Dermis blood vessel endothelial cell (primary cell): ENCODE measurements at regions not wholly inside any gene's neighbourhood (a gene's known extent, or its start where the extent isn't known, plus 50 kb on each side); places are given as distances from the start of the nearest gene placed in this dataset.

ENCODE experiments used
- DNase-seq: peaks from one replicate; pipeline ENCODE4 v3.0.0; 2010

DNA sequence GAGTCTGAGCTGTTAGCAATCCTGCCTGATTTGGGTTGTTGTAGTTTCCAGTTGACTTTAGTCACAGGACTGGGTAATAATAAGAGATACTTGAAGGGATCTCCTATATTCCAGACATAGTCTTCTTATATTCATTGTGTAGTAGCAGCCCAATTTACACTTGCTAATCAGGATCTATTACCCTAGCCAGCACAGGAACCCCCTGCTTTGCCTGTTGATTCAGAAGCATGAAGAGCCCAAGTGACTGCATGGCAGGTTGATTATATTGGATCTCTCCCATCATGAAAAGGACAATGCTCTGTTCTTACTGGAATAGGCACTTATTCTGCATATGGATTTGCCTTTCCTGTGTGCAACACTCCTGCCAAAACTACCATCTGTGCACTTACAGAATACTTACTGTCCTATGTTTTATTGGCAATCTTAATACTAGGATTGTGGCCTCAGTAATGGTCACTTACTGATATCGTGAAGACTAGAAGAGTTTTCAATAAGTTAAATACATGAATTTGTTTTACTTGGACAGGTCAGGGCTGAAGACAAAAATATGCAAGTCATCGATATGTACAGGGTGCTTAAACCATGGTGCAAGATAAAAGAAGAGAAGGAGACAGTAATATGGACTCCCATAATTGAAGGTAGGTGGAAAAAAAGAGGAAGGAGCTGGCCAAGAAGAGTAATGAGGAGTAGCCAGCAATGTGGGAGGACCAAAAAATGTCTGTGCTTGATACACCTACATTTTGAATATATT lies 304.1 kb downstream of the MCTP2 start:
- DNase-seq: no peak

GRCh38 chr15:94536549-94536948 lies 305.2 kb downstream of the MCTP2 start:
- DNase-seq: no peak

DNA sequence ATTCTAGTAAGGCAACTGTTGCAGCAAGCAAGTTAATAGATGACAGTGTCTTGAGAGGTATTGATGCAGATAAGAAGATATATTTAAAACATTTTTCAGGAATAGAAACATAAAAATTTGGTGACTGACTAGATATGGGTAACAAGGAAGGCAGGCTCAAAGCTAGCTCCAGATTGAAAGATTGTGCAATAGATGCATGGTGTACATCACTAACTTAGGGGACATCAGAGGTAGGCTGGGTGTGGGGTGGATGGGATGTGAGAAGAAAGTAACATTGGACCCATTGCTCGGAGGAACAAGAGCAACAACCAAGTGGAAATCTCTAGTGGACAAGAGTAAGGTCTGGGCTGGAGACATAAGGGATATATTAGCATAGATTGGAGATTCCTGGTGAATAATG lies 306.9 kb downstream of the MCTP2 start:
- no peak for DNase-seq

DNA sequence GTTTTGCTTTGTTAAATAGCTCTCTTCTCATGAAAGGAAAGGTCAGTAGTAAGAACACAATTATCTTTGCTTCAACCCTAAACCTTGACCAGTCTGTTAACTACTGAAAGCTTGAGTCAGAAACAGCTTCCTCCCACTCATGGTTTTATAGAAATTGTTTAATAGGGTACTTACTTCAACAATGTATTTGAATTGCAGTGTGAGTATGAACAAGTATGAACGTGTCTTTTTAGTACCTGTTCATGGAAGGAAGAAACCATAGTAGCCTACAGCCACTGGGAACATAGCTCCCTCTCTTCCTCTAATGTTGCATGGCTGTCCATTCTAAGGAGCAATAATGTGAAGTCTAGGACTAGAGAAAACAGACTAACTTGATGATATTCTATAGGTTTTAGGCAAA lies 311.0 kb downstream of the MCTP2 start:
- DNase-seq: no peak

DNA sequence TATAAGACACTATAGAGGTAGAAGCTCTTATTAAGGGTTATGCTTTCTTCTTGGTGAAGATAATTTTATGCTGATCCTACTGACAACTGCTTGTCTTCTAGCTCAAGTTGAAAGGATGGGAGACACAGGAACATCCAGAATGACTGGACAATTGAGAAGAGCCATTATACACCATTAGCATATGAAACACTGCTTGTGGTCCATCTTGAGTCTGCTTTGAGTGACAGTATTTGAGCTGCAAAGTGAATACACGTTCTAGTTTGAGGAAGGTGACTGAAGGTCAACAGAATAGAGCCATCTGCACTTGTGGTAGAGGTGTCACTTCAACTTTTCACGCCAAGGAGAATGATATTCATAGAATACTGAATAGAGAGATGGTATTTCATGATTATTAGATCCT lies 315.4 kb downstream of the MCTP2 start:
- no peak for DNase-seq

DNA sequence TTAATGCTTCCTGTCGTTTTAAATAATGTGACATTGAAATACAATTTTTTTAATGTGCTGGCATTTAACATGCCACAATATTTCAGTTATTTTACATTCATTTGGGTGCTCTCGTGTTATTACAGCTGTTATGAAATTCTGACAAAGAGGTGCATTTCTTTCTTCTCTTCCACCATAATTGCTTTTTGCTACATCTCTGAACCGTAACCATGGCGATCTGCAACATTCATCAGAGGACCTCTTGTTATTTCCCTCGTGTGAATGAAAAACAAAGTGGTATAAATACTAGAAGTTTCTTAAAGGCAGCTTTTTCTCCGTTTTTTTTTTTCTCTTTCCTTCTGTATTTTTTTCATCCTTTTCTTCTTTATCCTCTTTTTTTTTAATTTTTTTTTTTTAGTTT lies 316.4 kb downstream of the MCTP2 start:
- DNase-seq: no peak

- DNase-seq: no peak
Measured at GRCh38 chr15:94555841-94556519, 324.6 kb downstream of the MCTP2 start.

- DNase-seq: no peak
Measured at GRCh38 chr15:94561036-94561689, 329.8 kb downstream of the MCTP2 start.

DNA sequence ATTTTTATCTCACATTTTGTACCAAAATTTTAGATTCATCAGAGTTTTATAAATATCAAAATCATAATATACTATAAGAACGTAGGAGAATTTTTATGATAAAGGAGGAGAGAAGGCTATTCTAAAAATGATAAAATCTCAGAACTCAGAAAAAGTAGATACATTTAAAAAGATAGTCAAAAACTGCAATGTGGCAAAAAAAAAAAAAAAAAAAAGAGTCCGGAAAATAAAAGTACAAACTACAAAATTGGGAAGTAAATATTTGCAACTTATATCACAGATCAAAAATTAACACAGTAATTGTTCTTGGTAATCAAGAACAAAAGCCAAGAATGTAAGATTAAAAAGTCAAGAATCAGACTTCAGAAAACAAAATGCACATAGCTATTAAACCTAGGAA lies 332.1 kb downstream of the MCTP2 start:
- DNase-seq: no peak

DNA sequence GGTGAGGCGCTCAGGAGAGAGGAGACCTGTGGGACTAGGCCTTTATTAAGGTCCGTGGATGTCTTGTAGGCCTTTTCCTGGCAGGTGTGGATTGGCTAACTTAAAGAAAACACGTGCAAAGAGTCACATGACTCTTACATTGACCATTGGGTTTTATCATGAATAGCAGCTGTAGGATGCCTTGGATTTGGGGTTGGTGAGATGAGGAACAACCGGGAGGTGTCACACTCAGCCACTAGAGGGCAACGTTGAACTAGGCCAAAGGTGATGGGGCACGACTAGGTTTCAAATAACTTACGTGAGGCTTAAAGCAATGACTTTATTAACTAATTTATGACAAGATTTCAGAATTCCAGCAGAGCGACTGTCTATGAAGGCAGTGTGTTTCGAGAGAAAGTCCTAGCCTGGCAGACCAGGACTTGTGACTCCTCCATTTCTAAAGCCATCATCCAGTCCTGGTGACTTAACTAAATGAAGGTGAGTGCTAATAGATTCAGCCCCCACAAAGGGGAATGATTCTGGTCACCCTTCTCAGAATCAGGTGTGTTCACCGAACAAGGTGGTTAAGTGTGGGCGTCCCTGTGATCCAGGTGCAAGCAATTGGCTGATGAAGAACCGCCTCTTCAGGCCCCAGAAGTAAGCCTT lies 345.6 kb downstream of the MCTP2 start:
- peak; percentile 61 for DNase-seq

GRCh38 chr15:94579286-94579685 lies 347.9 kb downstream of the MCTP2 start:
- DNase-seq: no peak

DNA sequence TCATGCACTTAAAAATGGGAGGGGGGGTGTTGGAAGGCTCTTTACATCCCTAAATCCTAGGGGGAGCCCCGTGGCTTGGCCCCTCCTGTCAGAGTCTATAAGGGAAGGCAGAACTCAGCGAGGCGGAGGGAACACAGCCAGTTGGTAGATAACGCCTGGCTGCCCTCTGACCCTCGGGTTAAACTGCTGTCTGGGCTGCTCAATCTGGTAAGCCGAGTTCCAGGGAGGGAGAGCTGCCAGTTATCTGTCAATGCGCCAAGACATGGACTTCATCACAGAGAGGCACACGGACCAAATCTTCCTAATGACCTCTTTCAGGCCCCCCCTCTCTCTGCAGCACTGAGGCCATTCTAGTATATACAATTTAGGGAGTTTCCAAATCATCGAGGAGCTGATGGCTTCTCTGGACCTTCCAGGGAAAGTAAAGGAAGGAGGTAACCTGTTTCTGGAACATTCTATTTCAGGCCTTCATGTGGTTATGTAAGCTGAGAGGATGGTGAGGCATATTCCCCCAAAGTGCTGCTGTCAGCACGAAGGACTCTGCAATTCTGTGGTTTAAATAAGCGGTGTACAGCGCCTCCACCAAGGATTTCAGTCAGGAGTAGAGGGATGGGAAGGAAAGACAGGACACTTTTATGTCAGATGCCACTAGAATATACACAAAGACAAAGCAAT lies 349.0 kb downstream of the MCTP2 start:
- no peak for DNase-seq

GRCh38 chr15:94582368-94582767 lies 351.0 kb downstream of the MCTP2 start:
- DNase-seq: peak; percentile 92

- DNase-seq: peak; percentile 95
Measured at GRCh38 chr15:94584833-94585244, 353.5 kb downstream of the MCTP2 start.

- DNase-seq: no peak
Measured at GRCh38 chr15:94586099-94586498, 354.7 kb downstream of the MCTP2 start.

- DNase-seq: no peak
Measured at GRCh38 chr15:94587113-94587512, 355.8 kb downstream of the MCTP2 start.

DNA sequence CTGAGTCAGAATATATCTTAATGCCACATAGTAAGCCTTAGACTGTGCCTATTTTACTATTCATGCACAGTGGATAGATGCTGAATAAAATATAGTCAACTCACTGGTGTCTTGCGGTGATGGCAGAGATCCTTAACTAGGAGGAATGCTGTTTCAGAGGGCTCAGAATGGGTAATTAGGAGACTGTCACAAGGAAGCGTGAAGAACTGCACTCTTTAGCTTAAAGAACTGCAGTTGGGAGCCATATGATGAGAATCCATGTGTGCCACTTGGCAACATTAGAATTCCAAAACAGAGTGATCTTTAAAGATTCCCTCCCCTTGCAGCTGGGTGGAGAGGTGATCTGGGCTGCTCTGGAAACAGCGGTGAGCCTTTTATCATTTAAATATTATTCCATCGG lies 357.6 kb downstream of the MCTP2 start:
- DNase-seq: no peak

GRCh38 chr15:94592495-94592894 lies 361.1 kb downstream of the MCTP2 start:
- no peak for DNase-seq

DNA sequence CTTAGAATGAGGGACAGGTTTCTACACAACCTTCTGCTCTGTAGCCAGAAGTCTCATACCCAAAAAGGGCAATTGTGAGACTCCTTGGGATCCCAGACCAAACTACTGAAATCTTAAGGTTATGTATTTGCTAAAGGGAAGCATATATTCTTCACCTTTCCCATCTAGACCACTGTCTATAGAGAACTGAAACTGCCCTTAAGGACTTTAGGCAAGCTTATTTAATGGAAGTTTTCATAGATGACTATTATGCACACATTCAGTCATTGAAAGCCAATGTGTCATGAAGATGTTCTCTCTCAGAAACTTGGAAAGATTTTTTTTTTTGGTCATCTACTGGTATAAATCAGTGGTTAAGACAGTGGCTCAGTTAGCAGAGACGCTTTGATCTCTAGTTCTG lies 365.3 kb downstream of the MCTP2 start:
- no peak for DNase-seq

- no peak for DNase-seq
Measured at GRCh38 chr15:94600505-94600904, 369.1 kb downstream of the MCTP2 start.

DNA sequence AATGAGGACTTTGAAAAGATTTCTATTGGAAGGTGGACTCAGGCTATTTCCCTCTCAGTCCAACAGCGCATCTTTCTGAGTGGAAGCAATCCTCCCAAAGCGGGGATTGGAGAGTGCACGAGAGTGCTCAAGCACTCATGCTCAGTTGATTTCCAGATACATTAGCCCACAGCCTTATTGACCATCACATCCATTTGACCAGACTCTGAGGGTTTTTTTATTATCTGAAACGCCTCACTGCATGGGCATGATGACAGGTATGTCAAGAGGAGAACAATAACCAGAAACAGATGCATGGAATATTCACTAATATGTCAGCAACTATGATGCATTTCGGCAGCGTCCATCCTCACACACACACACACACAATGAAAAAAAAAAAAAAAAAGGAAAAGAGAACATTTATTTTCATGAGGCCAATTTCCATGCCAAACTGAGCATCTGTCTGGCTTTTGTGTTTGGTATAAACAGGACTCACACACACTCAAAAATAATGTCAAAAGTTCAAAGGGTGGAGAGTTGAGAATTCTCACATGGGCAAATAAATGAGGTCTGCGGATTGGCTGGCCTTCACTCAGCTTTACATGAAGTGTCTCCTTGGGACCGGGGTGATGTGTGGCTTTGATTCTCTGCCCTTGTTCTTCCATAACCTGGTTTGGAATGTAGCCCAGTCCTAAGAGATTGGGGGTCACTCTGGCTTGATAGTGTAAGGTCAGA lies 371.6 kb downstream of the MCTP2 start:
- DNase-seq: peak; percentile 81

DNA sequence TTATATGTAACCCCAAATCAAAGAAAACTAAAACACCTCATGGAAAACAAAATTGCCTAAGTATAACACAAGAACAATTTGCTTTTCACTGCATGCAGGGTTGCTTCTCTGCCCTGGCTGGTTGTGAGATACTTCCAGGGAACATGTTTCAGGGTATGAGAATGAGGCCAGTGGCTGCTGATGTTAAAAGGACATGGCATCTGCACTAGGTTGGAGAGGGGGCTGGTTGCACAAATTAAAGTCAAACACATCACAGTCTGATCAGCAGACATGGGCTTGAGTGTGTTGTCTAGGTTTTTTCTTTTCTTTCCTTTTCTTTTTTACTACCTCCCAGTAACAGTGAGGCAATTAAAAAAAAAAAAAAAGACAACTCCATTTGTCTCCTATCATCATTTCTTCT lies 374.9 kb downstream of the MCTP2 start:
- DNase-seq: no peak
